ENCODE measurements at regions not wholly inside any gene's neighbourhood (a gene's known extent, or its start where the extent isn't known, plus 50 kb on each side); places are given as distances from the start of the nearest gene placed in this dataset.
A peak's percentile ranks its signal among the peaks of the same experiment; 100 is the strongest.
"Not testable (repeated sequence)": the region's sequence is repeated elsewhere in the genome, so short reads cannot be mapped to it uniquely, and the experiment has no call there.

DNA sequence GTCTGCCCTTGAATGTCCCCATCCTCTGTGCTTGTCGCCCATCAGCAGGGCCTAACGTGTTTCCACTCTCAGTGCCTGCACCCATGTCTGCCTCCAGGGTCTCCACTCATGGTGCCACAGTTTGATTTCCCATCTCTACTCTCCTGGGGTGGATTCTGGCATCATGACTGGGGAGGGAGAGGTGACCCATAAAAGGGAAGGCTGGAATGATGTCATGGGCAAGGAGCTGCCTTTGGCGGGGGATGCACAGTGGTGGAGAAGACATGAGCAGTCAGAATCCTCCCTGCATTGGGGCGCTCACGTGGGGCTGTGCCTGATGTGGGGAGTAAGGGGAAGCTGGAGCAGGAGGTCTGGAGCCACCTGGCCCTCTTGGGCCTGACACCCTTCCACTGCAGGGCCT is 100.9 kb downstream of the USP22 start:
- Histone ChIP-seq H3K4me1 (ENCODE audit: control insufficient read depth, insufficient read depth, low read depth, low read length) (peaks cover 13% of the 10 kb centered on the region), H3K4me2 (ENCODE audit: low read length, poor library complexity, severe bottlenecking) (no peak overlapping the region), H3K36me3 (ENCODE audit: control insufficient read depth in 1 of 2, insufficient read depth in 2 of 2, low read depth in 1 of 2, low read length in 2 of 2) (peaks cover 0 to 35% of the 10 kb centered on the region in 2 experiments), H4K91ac (ENCODE audit: low read length) (no peak overlapping the region), H3K27ac (ENCODE audit: low read length, poor library complexity, severe bottlenecking) (no peak overlapping the region), H3K27me3 (ENCODE audit: control insufficient read depth in 1 of 2, insufficient read depth in 1 of 2, low read length in 2 of 2) (no peaks in the 10 kb centered on the region), H2AFZ (ENCODE audit: low read depth, low read length) (no peak overlapping the region), H3K79me1 (replicated peaks; ENCODE audit: low read length, poor library complexity, severe bottlenecking) (peaks cover 34% of the 10 kb centered on the region), H3K14ac (ENCODE audit: low read length in 2 of 2) (no peak overlapping the region), H3K9me3 (ENCODE audit: control insufficient read depth, low read length) (no peaks in the 10 kb centered on the region), H2BK120ac (ENCODE audit: low read depth, low read length) (no peak overlapping the region), H3K23ac (ENCODE audit: low read length in 2 of 2) (no peak overlapping the region), H3K4ac (ENCODE audit: low read depth in 1 of 2, low read length in 2 of 2) (no peak overlapping the region), H3K9ac (ENCODE audit: low read length) (no peak overlapping the region), H2BK15ac (ENCODE audit: low read depth, poor library complexity, severe bottlenecking) (no peak overlapping the region), H3K4me3 (ENCODE audit: insufficient read depth in 1 of 2, low read depth in 1 of 2, low read length in 2 of 2) (no peak overlapping the region), H2BK12ac (ENCODE audit: low read length in 2 of 2) (no peak overlapping the region), H4K8ac (ENCODE audit: low read length) (no peak overlapping the region), H2BK5ac (ENCODE audit: low read depth, low read length, poor library complexity, severe bottlenecking) (no peak overlapping the region), H2AK5ac (ENCODE audit: low read length, severe bottlenecking) (no peak overlapping the region), H3K18ac (ENCODE audit: low read depth in 1 of 2, low read length in 2 of 2) (peak overlapping the region in 1 of 2 experiments; percentile 13)
- DNase-seq: no peak
- 88% methylated on average over 5 of the region's 5 CpGs for WGBS

DNA sequence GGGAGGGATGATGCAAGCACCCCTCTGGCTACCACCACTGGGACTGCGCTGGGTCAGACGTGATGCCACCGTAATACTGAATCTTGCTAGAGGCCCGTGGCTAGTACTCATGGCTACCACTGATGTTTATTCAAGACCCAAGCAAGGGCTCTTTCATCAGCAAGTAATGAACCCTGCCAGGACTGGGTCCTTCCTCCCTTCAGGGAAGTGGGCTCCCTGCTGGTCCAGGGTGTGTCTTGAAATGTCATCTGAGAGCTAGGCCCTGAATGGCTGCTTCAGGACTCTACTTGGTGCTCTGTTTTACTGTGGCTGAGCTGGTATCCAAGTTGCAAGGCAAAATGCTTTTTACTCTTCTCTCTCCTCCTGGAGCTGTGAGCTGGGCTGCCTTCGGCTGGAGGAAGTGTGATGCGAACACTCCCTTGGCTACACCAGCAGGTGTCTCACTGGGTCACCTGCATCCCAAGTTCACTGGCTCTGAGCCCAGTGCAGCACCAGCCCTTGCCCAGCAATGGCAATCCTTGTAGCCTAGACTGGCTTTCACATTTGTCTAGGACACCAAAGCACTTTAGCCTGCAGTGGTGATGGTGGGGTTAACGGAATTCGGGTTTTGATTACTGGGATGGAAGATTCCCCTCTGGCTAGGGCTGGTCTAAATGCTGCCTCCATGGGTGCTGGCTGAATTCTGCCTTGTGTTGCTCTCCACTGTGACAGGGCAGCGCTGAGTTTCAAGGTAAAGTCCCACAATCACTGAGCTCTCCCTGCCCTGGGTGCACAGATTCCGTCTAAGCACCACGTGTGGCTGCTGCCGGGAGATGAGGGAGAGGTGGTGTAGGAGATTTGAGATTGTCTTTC is 98.6 kb downstream of the USP22 start:
- Histone ChIP-seq H3K9me3 (ENCODE audit: control insufficient read depth, low read length) (no peaks in the 10 kb centered on the region), H3K4ac (ENCODE audit: low read depth in 1 of 2, low read length in 2 of 2) (no peak overlapping the region), H3K36me3 (ENCODE audit: control insufficient read depth in 1 of 2, insufficient read depth in 2 of 2, low read depth in 1 of 2, low read length in 2 of 2) (peaks cover 0 to 26% of the 10 kb centered on the region in 2 experiments), H3K79me1 (replicated peaks; ENCODE audit: low read length, poor library complexity, severe bottlenecking) (peaks cover 24% of the 10 kb centered on the region), H2BK12ac (ENCODE audit: low read length in 2 of 2) (no peak overlapping the region), H3K4me2 (ENCODE audit: low read length, poor library complexity, severe bottlenecking) (no peak overlapping the region), H2BK15ac (ENCODE audit: low read depth, poor library complexity, severe bottlenecking) (no peak overlapping the region), H3K4me1 (ENCODE audit: control insufficient read depth, insufficient read depth, low read depth, low read length) (peaks cover 6% of the 10 kb centered on the region), H4K8ac (ENCODE audit: low read length) (no peak overlapping the region), H3K23ac (ENCODE audit: low read length in 2 of 2) (no peak overlapping the region), H3K27ac (ENCODE audit: low read length, poor library complexity, severe bottlenecking) (no peak overlapping the region), H3K27me3 (ENCODE audit: control insufficient read depth in 1 of 2, insufficient read depth in 1 of 2, low read length in 2 of 2) (no peaks in the 10 kb centered on the region), H3K9ac (ENCODE audit: low read length) (no peak overlapping the region), H2AFZ (ENCODE audit: low read depth, low read length) (no peak overlapping the region), H3K4me3 (ENCODE audit: insufficient read depth in 1 of 2, low read depth in 1 of 2, low read length in 2 of 2) (no peak overlapping the region), H3K18ac (ENCODE audit: low read depth in 1 of 2, low read length in 2 of 2) (no peak overlapping the region), H4K91ac (ENCODE audit: low read length) (no peak overlapping the region), H2BK5ac (ENCODE audit: low read depth, low read length, poor library complexity, severe bottlenecking) (no peak overlapping the region), H2AK5ac (ENCODE audit: low read length, severe bottlenecking) (no peak overlapping the region), H3K14ac (ENCODE audit: low read length in 2 of 2) (no peak overlapping the region), H2BK120ac (ENCODE audit: low read depth, low read length) (no peak overlapping the region)
- DNase-seq: no peak
- 77% methylated on average over 12 of the region's 12 CpGs for WGBS

DNA sequence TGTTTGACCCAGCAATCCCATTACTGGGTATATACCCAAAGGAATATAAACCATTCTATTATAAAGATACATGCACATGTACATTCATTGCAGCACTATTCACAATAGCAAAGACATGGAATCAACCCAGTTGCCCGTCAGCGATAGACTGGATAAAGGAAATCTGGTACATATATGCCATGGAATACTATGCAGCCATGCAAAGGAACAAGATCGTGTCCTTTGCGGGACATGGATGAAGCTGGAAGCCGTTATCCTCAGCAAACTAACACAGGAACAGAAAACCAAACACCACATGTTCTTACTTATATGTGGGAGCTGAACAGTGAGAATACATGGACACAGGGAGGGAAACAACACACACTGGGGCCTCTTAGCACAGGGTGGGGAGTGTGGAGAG is 95.1 kb downstream of the USP22 start:
- DNase-seq; H3K27ac ChIP-seq (ENCODE audit: low read length, poor library complexity, severe bottlenecking); H2BK12ac ChIP-seq (ENCODE audit: low read length in 2 of 2); H2AK5ac ChIP-seq (ENCODE audit: low read length, severe bottlenecking); H3K9me3 ChIP-seq (ENCODE audit: control insufficient read depth, low read length); H2BK5ac ChIP-seq (ENCODE audit: low read depth, low read length, poor library complexity, severe bottlenecking); H2AFZ ChIP-seq (ENCODE audit: low read depth, low read length); H3K4me1 ChIP-seq (ENCODE audit: control insufficient read depth, insufficient read depth, low read depth, low read length); H2BK15ac ChIP-seq (ENCODE audit: low read depth, poor library complexity, severe bottlenecking); H4K91ac ChIP-seq (ENCODE audit: low read length); H3K4me3 ChIP-seq (ENCODE audit: insufficient read depth in 1 of 2, low read depth in 1 of 2, low read length in 2 of 2); H4K8ac ChIP-seq (ENCODE audit: low read length); H3K18ac ChIP-seq (ENCODE audit: low read depth in 1 of 2, low read length in 2 of 2); H3K9ac ChIP-seq (ENCODE audit: low read length); H3K4me2 ChIP-seq (ENCODE audit: low read length, poor library complexity, severe bottlenecking); H2BK120ac ChIP-seq (ENCODE audit: low read depth, low read length); H3K27me3 ChIP-seq (ENCODE audit: control insufficient read depth in 1 of 2, insufficient read depth in 1 of 2, low read length in 2 of 2); H3K14ac ChIP-seq (ENCODE audit: low read length in 2 of 2); H3K4ac ChIP-seq (ENCODE audit: low read depth in 1 of 2, low read length in 2 of 2); H3K23ac ChIP-seq (ENCODE audit: low read length in 2 of 2): not testable (repeated sequence)
- WGBS: 100% methylated on average over 5 of the region's 5 CpGs
- peaks cover 0 to 28% of the 10 kb centered on the region in 2 experiments for H3K36me3 ChIP-seq (ENCODE audit: control insufficient read depth in 1 of 2, insufficient read depth in 2 of 2, low read depth in 1 of 2, low read length in 2 of 2)
- H3K79me1 ChIP-seq (replicated peaks; ENCODE audit: low read length, poor library complexity, severe bottlenecking): peaks cover 26% of the 10 kb centered on the region

DNA sequence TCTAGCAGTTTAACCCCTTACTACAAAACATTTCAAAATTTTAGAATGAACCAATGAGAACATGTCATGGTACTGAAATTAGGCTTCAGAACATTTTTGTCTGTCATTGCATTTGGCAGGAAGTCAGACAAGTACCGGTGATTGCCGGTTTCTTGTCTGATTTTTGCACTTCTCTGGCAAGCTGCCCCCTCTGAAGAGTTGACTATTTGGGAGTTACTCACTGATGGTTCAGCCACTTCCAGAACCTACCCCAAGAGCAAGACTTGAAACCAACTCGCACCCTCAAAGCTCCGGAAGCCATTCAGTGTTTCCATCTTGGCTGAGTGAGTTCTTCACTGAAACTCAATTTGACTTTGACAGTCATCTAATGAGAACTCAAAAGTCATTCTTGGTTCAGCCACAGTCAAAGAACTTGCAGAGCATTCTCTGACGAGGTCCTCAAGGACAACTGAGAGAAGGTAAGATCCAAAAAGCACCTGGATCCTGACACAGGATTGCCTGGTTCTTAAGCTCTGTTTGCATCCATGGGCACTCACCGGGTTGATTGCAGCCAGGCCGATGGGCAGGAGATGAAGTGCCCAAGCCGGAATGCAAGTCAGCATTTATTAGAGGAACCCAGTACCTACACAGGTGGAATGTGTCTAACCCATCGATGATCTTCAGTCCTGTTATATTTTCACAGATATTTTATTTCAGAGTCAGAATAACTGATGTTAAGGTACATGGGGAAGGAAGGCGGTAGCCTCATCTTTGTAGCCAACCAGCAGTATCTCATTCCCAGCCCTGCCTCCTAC is 93.6 kb downstream of the USP22 start:
- Histone ChIP-seq H3K27ac (ENCODE audit: low read length, poor library complexity, severe bottlenecking) (no peak overlapping the region), H3K4me3 (ENCODE audit: insufficient read depth in 1 of 2, low read depth in 1 of 2, low read length in 2 of 2) (no peak overlapping the region), H3K9ac (ENCODE audit: low read length) (no peak overlapping the region), H2BK120ac (ENCODE audit: low read depth, low read length) (no peak overlapping the region), H3K4me1 (ENCODE audit: control insufficient read depth, insufficient read depth, low read depth, low read length) (peaks cover 7% of the 10 kb centered on the region), H2AFZ (ENCODE audit: low read depth, low read length) (no peak overlapping the region), H3K4ac (ENCODE audit: low read depth in 1 of 2, low read length in 2 of 2) (no peak overlapping the region), H4K8ac (ENCODE audit: low read length) (no peak overlapping the region), H2AK5ac (ENCODE audit: low read length, severe bottlenecking) (no peak overlapping the region), H2BK15ac (ENCODE audit: low read depth, poor library complexity, severe bottlenecking) (no peak overlapping the region), H2BK5ac (ENCODE audit: low read depth, low read length, poor library complexity, severe bottlenecking) (no peak overlapping the region), H4K91ac (ENCODE audit: low read length) (no peak overlapping the region), H3K9me3 (ENCODE audit: control insufficient read depth, low read length) (no peaks in the 10 kb centered on the region), H3K14ac (ENCODE audit: low read length in 2 of 2) (no peak overlapping the region), H2BK12ac (ENCODE audit: low read length in 2 of 2) (no peak overlapping the region), H3K4me2 (ENCODE audit: low read length, poor library complexity, severe bottlenecking) (no peak overlapping the region), H3K36me3 (ENCODE audit: control insufficient read depth in 1 of 2, insufficient read depth in 2 of 2, low read depth in 1 of 2, low read length in 2 of 2) (peaks cover 0 to 24% of the 10 kb centered on the region in 2 experiments), H3K27me3 (ENCODE audit: control insufficient read depth in 1 of 2, insufficient read depth in 1 of 2, low read length in 2 of 2) (no peaks in the 10 kb centered on the region), H3K79me1 (replicated peaks; ENCODE audit: low read length, poor library complexity, severe bottlenecking) (peaks cover 22% of the 10 kb centered on the region), H3K18ac (ENCODE audit: low read depth in 1 of 2, low read length in 2 of 2) (no peak overlapping the region), H3K23ac (ENCODE audit: low read length in 2 of 2) (no peak overlapping the region)
- 82% methylated on average over 8 of the region's 10 CpGs for WGBS
- DNase-seq: no peak
